GM12878 (cell line): ENCODE measurements at regions not wholly inside any gene's neighbourhood (a gene's known extent, or its start where the extent isn't known, plus 50 kb on each side); places are given as distances from the start of the nearest gene placed in this dataset.

Experiments
- BCL3 ChIP-seq: IDR thresholded peaks from 2 replicates; pipeline ENCODE4 v1.6.1; 2011; ENCODE audit warnings: borderline replicate concordance, low read depth, mild to moderate bottlenecking, moderate library complexity, low read length; ENCODE audit not compliant: insufficient read depth, poor library complexity, severe bottlenecking
- CREB1 ChIP-seq: IDR thresholded peaks from 2 replicates; pipeline ENCODE4 v1.6.1; 2012; ENCODE audit warnings: low read depth, mild to moderate bottlenecking, inconsistent platforms
- CTCF ChIP-seq, 3 experiments: IDR thresholded peaks in 2 of 3; conservative IDR thresholded peaks in 1 of 3; 2 replicates each; pipeline ENCODE4 v1.5.1; 2011; ENCODE audit warnings: low read depth in 3 of 3, low read length in 3 of 3, mild to moderate bottlenecking in 3 of 3, control low read depth in 2 of 3, moderate library complexity in 2 of 3, inconsistent platforms in 1 of 3, mixed read lengths in 1 of 3; ENCODE audit not compliant: control insufficient read depth in 2 of 3, insufficient read depth in 1 of 3; ENCODE audit errors: extremely low read depth in 1 of 3
- PKNOX1 ChIP-seq: fragments of 450-650 bp; IDR thresholded peaks from 2 replicates; pipeline ENCODE4 v1.6.1; 2016; ENCODE audit warnings: mild to moderate bottlenecking
- POLR2AphosphoS5 ChIP-seq: IDR thresholded peaks from 2 replicates; pipeline ENCODE4 v1.6.1; 2011; ENCODE audit warnings: mild to moderate bottlenecking, low read length, inconsistent platforms
- RCOR1 ChIP-seq: conservative IDR thresholded peaks from 2 replicates; pipeline ENCODE4 v1.6.1; 2012; ENCODE audit warnings: low read depth, low read length, improper control_type of control experiment
- ZNF274 ChIP-seq: IDR thresholded peaks from one replicate; pipeline ENCODE4 v1.8.0; 2011; ENCODE audit not compliant: insufficient read length, insufficient read depth
- TF ChIP-seq, protein P1 (sequence below): IDR thresholded peaks from 2 replicates; pipeline ENCODE4 v1.6.1; 2012; ENCODE audit warnings: low read depth, low read length, improper control_type of control experiment

GRCh38 chr10:33843379-33843778 lies 508.9 kb upstream of the NRP1 start:
- TF ChIP-seq PKNOX1 (no peak), POLR2AphosphoS5 (no peak), BCL3 (no peak), CTCF (IDR thresholded peaks at IDR 0.05 in 2 of 3, conservative IDR thresholded peaks at IDR 0.05 in 1 of 3; ENCODE audit: control insufficient read depth in 2 of 3, extremely low read depth in 1 of 3, insufficient read depth in 1 of 3, low read depth in 3 of 3, low read length in 3 of 3) (no peak), CREB1 (no peak), RCOR1 (no peak), ZNF274 (no peak)
- TF ChIP-seq, protein P1, sequence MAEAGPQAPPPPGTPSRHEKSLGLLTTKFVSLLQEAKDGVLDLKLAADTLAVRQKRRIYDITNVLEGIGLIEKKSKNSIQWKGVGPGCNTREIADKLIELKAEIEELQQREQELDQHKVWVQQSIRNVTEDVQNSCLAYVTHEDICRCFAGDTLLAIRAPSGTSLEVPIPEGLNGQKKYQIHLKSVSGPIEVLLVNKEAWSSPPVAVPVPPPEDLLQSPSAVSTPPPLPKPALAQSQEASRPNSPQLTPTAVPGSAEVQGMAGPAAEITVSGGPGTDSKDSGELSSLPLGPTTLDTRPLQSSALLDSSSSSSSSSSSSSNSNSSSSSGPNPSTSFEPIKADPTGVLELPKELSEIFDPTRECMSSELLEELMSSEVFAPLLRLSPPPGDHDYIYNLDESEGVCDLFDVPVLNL: no peak
